GM19467 (cell line): ENCODE measurements at regions not wholly inside any gene's neighbourhood (a gene's known extent, or its start where the extent isn't known, plus 50 kb on each side); places are given as distances from the start of the nearest gene placed in this dataset.

Experiments
- ATAC-seq: cut with Tn5 transposase; IDR thresholded peaks from one replicate; pipeline ENCODE4 v1.9.1; 2021; ENCODE audit warnings: mild to moderate bottlenecking, moderate library complexity; ENCODE audit not compliant: unreplicated experiment

DNA sequence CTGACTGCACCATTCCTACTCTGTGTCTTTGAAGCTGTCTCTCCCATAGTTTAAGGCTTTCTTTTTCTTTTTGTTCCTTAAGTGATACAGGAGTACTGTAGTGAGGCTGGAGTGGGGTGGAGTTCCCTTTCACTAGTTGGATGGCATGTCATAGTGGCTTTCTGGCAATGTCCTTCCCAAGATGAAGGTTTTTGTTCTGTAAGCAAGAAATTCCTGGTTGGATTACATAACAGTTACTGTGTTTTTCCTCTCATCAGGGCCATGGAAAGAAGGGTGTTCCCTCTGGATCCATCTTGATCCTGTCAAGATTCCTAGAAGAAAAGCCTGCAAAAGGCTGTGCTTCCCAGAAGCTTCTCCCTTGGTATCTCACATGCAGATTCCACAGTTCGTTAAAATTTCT, 84.2 kb downstream of the ACKR3 start:
- ATAC-seq: no peak

GRCh38 chr2:236654496-236654895, 84.9 kb downstream of the ACKR3 start:
- no peak for ATAC-seq

GRCh38 chr2:236656166-236656565, 86.5 kb downstream of the ACKR3 start:
- no peak for ATAC-seq

DNA sequence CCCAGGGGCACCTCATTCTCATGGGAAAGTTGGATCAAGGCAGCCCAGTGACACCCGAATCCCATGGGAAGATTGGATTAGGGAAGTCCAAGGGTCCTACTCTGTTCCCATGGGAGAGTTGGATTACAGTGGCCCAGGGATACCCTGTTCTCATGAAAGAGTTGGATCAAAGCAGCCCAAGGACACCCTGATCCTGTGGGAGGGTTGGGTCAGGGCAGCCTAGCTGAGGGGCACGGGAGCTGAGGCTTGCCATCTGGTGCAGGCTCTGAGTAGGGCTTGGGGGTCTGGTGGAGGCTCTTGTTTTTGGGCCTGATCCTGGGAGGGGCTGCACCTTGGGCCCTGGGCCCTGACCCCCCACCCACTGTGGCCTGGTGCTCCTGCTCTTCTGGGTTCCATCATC, 87.1 kb downstream of the ACKR3 start:
- no peak for ATAC-seq

- ATAC-seq: no peak
Observed at GRCh38 chr2:236657215-236657614, 87.6 kb downstream of the ACKR3 start.

GRCh38 chr2:236657801-236658200, 88.2 kb downstream of the ACKR3 start:
- ATAC-seq: no peak

DNA sequence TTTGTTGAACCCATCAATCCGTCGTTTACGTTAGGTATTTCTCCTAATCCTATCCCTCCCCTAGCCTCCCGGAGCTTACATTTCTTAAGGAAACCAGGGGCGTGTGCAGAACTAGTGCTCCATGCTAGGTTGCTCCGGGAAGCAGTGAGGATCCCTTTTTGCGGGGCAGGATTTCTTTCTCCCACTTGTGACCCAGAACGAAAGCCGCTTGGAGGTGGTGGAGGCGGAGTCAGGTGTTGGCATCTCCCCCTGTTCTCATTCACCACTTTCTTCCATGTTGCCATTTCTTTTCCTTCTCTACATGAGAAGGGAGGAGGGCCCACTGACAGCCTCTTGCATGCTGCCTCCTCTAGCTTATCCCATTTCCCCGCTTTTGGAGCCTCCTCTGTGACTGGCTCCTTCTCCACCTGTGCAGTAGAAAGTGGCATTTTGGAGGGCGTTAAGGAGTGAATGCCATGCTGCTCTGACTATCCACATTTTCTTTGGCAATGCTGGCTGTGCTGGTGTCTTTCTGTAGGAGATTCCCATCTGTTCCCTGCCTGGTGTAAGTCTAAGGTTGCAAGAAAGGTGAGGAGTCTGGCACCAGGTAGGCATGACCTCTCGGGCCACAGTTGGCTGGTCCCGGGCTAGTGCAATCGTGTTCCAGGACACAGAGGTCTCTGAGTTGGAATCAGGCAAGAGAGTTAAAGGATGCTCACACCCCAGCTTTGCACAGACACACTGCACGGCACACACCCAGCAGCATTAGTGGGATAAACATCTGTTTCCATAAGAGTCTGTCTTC, 89.5 kb downstream of the ACKR3 start:
- ATAC-seq: no peak

DNA sequence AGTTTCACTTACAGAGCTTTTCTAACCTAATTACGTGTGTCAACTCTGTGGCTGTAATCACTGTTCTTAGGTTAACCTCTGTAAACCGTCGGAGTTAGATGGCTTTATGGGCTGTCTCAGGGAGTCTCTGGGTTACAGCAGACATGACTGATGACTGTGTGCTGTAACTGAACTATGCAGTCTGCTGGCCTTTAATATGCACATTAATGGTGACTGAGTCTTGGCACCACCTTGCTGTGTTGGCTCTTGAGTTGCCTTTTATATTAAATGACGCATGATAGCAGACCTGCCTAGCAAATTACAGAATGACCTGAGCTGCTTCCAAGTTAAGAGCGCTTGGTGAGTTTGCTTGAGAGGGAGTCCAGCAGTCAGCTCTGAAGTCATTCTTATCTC, 90.1 kb downstream of the ACKR3 start:
- ATAC-seq: no peak

- no peak for ATAC-seq
Observed at GRCh38 chr2:236661061-236661761, 91.6 kb downstream of the ACKR3 start.

GRCh38 chr2:236661762-236662110, 92.1 kb downstream of the ACKR3 start:
- ATAC-seq: no peak

DNA sequence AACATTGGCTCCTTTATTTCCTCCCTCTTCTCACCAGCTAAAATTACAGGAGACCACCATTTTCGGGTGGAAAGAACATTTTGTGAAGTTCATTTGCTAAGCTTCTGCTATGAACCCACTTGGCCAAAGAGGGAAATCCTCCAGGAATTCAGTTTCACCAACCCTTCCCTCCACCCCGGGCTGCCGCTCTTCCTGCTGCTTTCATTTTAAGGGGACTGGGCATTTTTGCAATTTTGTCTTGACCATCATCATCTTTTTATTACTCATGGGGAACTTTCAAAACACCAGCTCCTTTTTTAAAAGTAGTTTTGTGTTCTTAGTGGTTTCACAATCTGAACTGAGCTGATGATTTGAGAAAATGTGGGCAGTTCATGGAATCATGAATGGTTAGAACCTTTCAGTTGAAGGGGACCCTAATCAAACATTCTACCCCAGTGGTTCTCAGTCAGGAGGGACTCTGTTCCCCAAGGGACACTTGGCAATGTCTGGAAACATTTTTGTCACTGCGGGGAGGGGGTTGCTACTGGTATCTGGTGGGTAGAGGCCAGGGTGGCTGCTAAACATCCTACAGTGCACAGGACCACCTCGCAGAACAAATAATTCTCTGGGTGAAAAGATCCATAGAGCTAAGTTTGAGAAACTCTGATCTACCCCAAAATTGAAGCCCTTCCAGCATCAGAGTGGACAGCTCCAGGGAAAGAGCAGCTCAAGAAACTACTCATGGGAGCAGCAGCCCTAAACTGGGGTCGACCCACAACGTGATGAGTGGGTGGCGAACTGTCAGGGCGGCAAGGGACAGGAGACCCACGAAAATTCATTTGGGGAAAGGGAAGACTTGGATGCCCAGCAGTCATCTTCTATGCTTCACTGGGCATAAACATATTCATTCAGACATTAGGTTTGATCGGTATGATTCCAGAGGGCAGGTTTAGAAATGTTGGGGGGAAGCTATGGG, 92.9 kb downstream of the ACKR3 start:
- no peak for ATAC-seq

DNA sequence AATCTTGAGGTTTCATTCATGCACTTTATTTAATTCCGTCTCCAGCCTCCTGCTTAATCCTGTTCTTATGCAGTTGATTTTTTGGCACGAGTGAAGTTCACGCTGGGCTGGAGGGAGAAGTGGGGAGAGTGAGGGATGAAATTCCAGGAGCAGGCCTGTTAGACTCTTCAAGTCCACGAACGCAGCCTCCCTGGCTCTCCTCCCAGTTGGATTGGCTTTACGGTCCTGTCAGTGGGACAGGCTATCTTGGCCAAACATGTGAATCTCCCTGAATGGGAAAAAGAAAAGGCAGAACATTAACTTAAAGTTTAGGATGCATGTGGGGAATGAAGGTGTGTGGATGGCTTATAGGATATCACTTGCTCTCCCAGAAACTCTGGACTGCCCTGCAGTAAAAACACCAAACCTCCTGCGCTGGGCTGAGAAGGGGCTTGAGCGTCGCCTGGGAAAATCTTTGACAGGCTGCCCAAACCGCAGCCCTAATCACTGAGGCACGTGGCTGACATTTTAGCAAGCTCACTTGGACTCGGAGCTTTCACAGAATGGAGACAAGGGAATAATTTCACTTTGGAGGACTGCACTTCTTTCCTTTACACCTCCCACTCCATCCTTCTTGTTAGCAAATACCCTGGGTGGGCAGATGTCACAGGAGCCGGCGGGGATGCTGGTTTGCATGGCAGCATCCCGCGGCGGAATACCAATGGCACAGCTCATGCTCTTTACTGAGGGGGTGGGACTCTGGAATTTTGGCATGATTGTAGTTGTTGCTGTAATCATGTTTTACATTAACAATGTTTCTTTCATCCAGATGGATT, 93.9 kb downstream of the ACKR3 start:
- no peak for ATAC-seq

- no peak for ATAC-seq
Observed at GRCh38 chr2:236664136-236664535, 94.5 kb downstream of the ACKR3 start.

DNA sequence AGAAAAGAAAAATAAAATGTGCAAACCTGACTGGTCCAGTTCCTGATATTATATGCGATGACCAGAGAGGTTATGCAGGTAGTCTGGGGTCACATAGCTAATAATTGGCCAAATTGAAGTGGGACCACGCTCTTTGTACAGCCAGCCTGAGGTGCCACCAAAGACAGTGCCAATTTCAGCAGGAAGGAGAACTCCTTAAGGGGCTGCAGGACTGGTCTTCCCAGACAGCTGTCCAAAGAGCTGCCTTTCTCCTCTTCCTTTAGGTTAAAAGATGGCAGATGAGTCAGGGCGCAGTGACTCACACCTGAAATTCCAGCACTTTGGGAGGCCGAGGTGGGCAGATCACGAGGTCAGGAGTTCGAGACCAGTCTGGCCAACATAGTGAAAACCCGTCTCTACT, 95.5 kb downstream of the ACKR3 start:
- ATAC-seq: no peak

- ATAC-seq: no peak
Observed at GRCh38 chr2:236665572-236666118, 96.0 kb downstream of the ACKR3 start.

GRCh38 chr2:236666646-236667204, 97.1 kb downstream of the ACKR3 start:
- ATAC-seq: no peak

- no peak for ATAC-seq
Observed at GRCh38 chr2:236667526-236667925, 97.9 kb downstream of the ACKR3 start.

DNA sequence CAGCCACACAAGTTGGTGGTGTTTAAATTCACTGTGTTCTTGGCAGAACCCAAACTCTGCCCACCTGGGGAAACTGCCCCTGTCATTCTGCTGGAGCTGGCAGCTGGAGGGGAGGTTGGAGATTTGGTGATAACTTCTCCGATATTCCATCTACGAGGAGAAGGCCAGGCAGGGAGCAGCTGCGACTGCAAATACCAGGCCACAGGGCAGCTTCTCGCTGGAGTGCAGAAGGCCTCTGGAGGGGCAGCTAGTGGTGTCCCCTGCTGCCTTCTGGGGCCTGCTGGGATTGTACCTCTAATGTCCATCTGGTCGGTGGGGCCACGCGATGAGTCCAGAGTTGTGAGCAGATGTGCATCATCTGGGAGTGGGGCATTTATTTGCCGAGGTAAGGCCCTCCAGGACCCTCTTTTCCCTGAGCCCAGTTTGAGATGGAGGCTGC, 98.9 kb downstream of the ACKR3 start:
- ATAC-seq: no peak

GRCh38 chr2:236670235-236670620, 100.6 kb downstream of the ACKR3 start:
- no peak for ATAC-seq
